Natural killer cell treated with Interleukin-12 subunit alpha and Interleukin-12 subunit beta and Interleukin-15 and Interleukin-18, amount 100 ng/mL, for 72 hours (primary cell): ENCODE measurements at regions not wholly inside any gene's neighbourhood (a gene's known extent, or its start where the extent isn't known, plus 50 kb on each side); places are given as distances from the start of the nearest gene placed in this dataset.

Experiments used
- ATAC-seq, 2 donors: fragments of 150-1000 bp; cut with Tn5 transposase in 1 of 2; sonication (Bioruptor Pico), chemical (Tn5 transposase) in 1 of 2; 2 replicates each; pipeline ENCODE4 v1.10.0; 2021
- DNase-seq: peaks from one replicate; pipeline ENCODE4 v3.0.0; 2022; ENCODE audit warnings: low spot score
- H3K27ac Mint-ChIP-seq, 2 donors: 1 replicate in 1 of 2; 2 replicates in 1 of 2; pipeline ENCODE4 v1.8.0; 2022; ENCODE audit warnings: mixed read lengths in 2 of 2, mild to moderate bottlenecking in 1 of 2, moderate library complexity in 1 of 2
- H3K27me3 Mint-ChIP-seq, 2 donors: 1 replicate in 1 of 2; 2 replicates in 1 of 2; pipeline ENCODE4 v1.8.0; 2022; ENCODE audit warnings: mixed read lengths in 2 of 2
- H3K36me3 Mint-ChIP-seq: one replicate; pipeline ENCODE4 v1.8.0; 2022; ENCODE audit warnings: mixed read lengths
- H3K4me1 Mint-ChIP-seq, 2 donors: 1 replicate in 1 of 2; 2 replicates in 1 of 2; pipeline ENCODE4 v1.8.0; 2022; ENCODE audit warnings: low read depth in 2 of 2, mixed read lengths in 2 of 2, mild to moderate bottlenecking in 1 of 2
- H3K4me3 Mint-ChIP-seq: one replicate; pipeline ENCODE4 v1.8.0; 2022; ENCODE audit warnings: mixed read lengths
- H3K9me3 Mint-ChIP-seq: 2 replicates; pipeline ENCODE4 v1.8.0; 2022; ENCODE audit warnings: mixed read lengths

DNA sequence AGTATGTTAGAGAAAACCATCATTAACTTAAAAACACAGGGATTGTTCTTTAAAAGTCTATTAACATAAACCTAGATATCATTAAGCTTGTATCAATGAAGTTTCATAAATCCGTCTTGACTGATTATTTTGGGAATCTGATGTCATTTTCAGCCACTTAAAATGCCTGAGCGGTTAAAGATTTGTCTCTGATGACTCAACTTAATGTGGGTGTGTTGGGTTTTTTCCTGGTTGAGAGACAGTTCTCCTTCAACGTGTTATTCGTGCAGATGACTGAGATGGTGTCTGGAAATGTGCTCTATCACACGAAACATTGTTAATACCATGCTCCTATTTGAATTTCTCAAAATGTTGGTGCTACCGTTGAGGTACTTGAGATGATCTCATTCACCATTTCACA, 227.3 kb upstream of the TENM3 start:
- Mint-ChIP-seq H3K4me1 (peaks cover 0 to 15% of the 10 kb centered on the region in 2 donors), H3K36me3 (no peaks in the 10 kb centered on the region), H3K27me3 (no peaks in the 10 kb centered on the region), H3K27ac (peak overlapping the region in 1 of 2 donors; percentile 25), H3K9me3 (peaks cover 9% of the 10 kb centered on the region), H3K4me3 (peak overlapping the region; percentile 25)
- no peak for DNase-seq
- no peak for ATAC-seq

DNA sequence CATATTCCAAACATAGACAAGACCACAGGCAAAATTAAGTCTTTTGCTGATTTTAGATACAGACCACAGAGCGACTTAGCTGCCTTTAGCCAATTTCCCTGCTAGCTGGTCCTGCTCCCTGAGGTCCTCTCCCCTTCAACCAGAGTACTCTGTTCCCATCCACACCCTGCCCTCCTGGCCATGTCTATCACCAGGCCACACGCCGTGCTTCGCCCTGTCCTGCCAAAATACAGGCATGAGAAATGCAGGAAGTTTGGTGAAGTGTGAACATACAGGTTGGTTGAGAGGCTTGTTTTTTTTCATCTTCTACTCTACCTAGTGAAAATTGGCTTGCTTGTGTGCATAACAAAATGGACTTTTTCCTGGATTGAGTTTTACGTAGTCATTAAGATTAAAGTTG, 226.2 kb upstream of the TENM3 start:
- Mint-ChIP-seq H3K9me3 (peaks cover 9% of the 10 kb centered on the region), H3K36me3 (no peaks in the 10 kb centered on the region), H3K4me3 (no peak overlapping the region), H3K27me3 (no peaks in the 10 kb centered on the region), H3K4me1 (peaks cover 0 to 15% of the 10 kb centered on the region in 2 donors), H3K27ac (peak overlapping the region in 1 of 2 donors; percentile 31)
- DNase-seq (no peak), ATAC-seq (no peak)

DNA sequence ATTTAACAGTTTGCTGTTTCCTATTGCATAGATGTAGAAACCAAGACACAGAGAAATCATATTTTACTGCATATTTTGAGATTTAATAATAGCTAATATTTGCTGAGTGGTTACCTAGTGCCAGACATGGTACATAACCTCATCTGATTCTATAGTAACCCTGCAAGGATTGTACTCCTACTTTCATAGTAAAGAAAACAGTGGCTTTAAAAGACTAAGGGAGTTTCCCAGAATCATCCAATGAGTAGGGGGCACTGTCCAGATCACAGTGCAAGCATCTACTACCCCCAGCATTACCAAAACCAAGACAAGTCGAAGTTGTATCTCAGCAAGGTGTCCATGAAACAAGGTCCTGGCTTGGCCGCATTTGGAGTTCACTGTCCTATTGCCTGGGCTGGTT, 224.5 kb upstream of the TENM3 start:
- ATAC-seq = no peak
- no peak for DNase-seq
- no peaks in the 10 kb centered on the region for H3K36me3 Mint-ChIP-seq

DNA sequence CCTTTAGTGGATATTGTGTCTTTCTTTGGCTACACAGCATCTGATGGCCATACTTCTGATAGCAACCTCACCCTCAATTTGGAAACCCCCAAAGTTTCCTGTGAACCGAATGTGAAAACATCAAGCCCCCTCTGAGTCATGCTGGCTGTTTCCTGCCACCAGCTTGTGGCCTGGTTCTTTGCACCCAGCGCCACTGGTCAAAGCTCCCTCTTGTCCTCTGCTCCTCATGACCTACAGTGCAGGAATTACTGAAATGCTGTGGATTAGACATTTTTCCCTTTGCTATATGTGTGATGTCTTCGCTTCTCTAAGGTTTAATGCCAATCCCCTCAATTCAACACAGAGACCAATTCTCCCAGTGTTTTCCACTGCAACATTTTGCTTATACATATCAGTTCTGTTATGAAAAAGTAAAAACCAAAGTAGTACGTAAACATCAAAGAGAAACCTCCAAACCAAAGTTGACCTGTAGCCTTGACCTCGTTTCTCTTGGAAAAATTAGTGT, 224.0 kb upstream of the TENM3 start:
- H3K27me3 Mint-ChIP-seq = no peaks in the 10 kb centered on the region
- ATAC-seq (peak; percentile 70 to 88), DNase-seq (no peak)
- H3K36me3 Mint-ChIP-seq = no peaks in the 10 kb centered on the region
- peaks cover 0 to 15% of the 10 kb centered on the region in 2 donors for H3K4me1 Mint-ChIP-seq
- peak overlapping the region; percentile 50 for H3K4me3 Mint-ChIP-seq
- peaks cover 9% of the 10 kb centered on the region for H3K9me3 Mint-ChIP-seq
- peak overlapping the region in 1 of 2 donors; percentile 74 for H3K27ac Mint-ChIP-seq

More for the DNA sequence above, 224.5 kb upstream of the TENM3 start:
- Mint-ChIP-seq H3K27me3 (no peaks in the 10 kb centered on the region), H3K4me3 (peak overlapping the region; percentile 50), H3K4me1 (peaks cover 0 to 15% of the 10 kb centered on the region in 2 donors), H3K9me3 (peaks cover 9% of the 10 kb centered on the region), H3K27ac (peak overlapping the region in 1 of 2 donors; percentile 74)

DNA sequence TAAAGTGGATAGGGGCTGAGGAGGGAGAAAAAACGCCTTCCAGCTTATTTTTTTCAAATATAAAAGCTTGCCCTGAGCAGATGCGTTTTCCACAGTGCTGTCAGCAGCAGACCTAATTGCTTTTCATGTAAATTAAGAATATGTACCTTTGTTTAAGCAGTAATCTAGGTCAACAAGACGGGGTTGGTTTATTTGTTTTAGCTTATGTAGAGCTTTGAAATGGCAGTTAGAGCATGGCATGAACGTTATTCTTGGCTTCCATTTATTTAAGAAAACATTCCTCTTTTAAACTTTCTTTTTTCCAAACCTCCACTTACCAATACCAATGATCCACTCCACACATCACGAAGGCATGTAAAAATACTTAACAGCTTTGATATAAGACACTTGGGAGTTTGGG, 220.3 kb upstream of the TENM3 start:
- ATAC-seq (no peak), DNase-seq (no peak)
- Mint-ChIP-seq H3K9me3 (peaks cover 13% of the 10 kb centered on the region), H3K36me3 (peaks cover 9% of the 10 kb centered on the region), H3K27me3 (no peaks in the 10 kb centered on the region), H3K4me3 (no peak overlapping the region), H3K4me1 (peaks cover 0 to 10% of the 10 kb centered on the region in 2 donors), H3K27ac (no peak overlapping the region)

DNA sequence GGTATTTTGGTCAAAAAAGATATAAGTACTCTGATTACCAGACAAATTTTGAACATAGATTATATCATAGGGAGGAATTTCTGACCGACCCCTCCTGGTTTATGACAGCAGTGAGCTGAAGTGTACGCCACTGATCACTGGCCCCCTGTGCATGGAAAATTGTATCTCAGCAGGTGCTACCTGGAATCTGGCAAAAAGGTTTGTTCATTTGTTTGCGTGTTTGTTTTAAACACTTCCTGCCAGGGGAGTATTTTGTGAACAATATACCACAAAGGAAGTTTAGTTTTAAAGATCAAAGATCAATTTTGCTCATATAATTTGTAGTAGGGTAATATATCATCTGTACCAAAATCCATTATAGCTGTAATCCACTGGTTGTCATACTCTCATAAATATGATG, 219.7 kb upstream of the TENM3 start:
- peaks cover 9% of the 10 kb centered on the region for H3K36me3 Mint-ChIP-seq
- H3K4me3 Mint-ChIP-seq = no peak overlapping the region
- no peak overlapping the region for H3K27ac Mint-ChIP-seq
- DNase-seq (no peak), ATAC-seq (no peak)
- H3K27me3 Mint-ChIP-seq = no peaks in the 10 kb centered on the region
- H3K9me3 Mint-ChIP-seq = peaks cover 13% of the 10 kb centered on the region
- H3K4me1 Mint-ChIP-seq = peaks cover 0 to 10% of the 10 kb centered on the region in 2 donors

DNA sequence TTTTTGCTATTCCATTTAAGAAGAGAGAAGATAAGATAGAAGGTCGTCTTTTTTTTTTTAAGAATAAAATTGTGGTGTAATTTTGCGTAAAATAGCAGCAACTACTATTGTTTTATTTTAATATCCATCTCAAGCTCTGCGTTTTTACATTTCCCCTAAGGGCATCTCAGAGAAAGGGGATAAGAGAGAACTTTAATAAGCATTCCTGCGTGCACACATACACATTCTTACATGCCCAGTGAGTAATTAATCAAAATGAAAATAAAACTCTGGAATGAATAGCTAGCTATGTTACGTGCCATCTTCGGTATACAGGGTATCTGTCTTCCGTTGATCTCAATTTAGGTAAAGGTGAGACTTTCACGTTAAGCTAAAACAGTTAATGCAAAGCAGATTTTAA, 200.3 kb upstream of the TENM3 start:
- Mint-ChIP-seq H3K27me3 (no peaks in the 10 kb centered on the region), H3K4me3 (no peak overlapping the region), H3K36me3 (no peaks in the 10 kb centered on the region), H3K27ac (no peak overlapping the region), H3K9me3 (peaks cover 15% of the 10 kb centered on the region), H3K4me1 (no peaks in the 10 kb centered on the region)
- no peak for ATAC-seq
- no peak for DNase-seq

DNA sequence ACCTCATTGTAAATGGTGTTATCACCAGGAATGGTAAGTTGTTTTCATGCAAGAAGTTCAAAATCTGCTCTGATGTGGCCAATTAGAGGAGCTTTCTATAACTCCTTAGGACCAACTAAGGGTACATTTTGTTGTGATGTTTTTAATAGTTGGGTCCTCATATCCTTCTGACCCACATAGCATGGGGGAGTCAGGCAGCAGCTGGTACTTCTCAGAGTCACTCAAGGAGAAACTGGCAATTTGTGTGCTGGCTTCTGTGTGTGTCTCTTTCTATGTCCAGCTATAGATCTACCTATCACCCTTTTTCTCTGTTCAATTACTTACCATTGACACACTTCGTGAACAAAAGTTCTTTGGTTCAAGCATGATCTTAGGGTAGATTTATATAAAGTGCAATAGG, 194.3 kb upstream of the TENM3 start:
- H3K4me1 Mint-ChIP-seq = no peaks in the 10 kb centered on the region
- no peak overlapping the region for H3K4me3 Mint-ChIP-seq
- ATAC-seq (no peak), DNase-seq (no peak)
- H3K36me3 Mint-ChIP-seq = no peaks in the 10 kb centered on the region
- no peaks in the 10 kb centered on the region for H3K27me3 Mint-ChIP-seq
- H3K27ac Mint-ChIP-seq = no peak overlapping the region
- H3K9me3 Mint-ChIP-seq = peaks cover 3% of the 10 kb centered on the region

DNA sequence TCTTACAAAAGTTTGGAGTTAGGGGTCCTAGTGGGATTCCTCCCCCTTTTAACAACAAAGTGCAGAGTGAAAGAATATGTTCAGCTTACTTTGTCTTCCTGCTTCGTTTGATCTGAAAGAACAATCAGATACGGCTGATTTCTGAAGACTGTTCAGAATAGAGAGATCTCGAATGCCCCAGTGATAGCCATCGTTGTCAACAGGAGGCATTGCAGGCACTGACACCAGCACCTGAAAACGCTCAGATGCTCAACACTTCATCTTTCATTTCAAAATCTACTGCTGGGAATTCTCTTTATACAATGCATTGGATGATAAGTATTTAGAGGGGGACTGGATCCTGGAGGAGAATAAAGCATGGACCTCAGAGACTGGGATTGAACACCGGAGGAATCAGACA, 186.3 kb upstream of the TENM3 start:
- H3K36me3 Mint-ChIP-seq = no peaks in the 10 kb centered on the region
- ATAC-seq (no peak), DNase-seq (no peak)
- H3K27me3 Mint-ChIP-seq = no peaks in the 10 kb centered on the region
- peaks cover 4% of the 10 kb centered on the region for H3K9me3 Mint-ChIP-seq
- H3K4me1 Mint-ChIP-seq = no peaks in the 10 kb centered on the region
- H3K27ac Mint-ChIP-seq = no peak overlapping the region
- H3K4me3 Mint-ChIP-seq = no peak overlapping the region

DNA sequence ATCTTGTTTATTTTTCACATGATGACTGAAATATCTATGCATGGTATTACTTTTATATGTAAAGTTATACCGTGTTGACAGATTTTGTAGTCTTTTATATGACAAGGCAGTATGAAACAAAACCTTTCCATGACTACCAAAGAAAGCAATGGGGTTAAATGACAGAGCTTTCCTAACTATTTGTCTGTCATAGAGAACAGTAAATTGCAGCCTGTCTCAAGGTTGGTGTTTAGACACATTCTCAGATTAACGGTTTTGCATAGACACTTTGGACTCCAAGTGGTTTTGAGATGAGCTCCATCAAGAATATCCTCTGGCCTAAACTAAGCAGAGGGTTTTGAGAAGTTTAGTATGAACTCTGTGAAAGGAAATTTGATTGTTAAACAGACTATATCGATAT, 180.7 kb upstream of the TENM3 start:
- H3K36me3 Mint-ChIP-seq = no peaks in the 10 kb centered on the region
- no peak overlapping the region for H3K4me3 Mint-ChIP-seq
- H3K9me3 Mint-ChIP-seq = no peaks in the 10 kb centered on the region
- H3K27ac Mint-ChIP-seq = no peak overlapping the region
- H3K4me1 Mint-ChIP-seq = no peaks in the 10 kb centered on the region
- no peak for DNase-seq
- ATAC-seq = no peak
- H3K27me3 Mint-ChIP-seq = no peaks in the 10 kb centered on the region

DNA sequence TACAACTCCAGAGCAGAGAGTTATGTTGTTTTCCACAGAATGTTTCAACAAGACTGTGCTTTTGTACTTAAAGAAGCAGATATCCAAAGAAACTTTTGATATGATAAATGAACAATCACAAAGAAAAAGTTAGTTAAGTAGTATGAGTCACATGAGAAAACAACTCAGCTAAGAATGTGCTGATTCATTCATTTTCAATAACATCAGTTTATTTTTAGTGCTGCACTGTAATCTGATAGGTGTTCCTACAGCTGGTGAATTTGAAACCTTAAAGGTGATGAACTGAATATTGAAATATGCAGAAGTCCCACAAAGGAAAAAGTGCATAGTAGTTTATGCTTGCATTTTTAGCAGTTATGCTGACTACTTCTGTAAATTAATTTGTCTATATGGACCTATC, 180.3 kb upstream of the TENM3 start:
- Mint-ChIP-seq H3K9me3 (no peaks in the 10 kb centered on the region), H3K4me3 (no peak overlapping the region), H3K27ac (no peak overlapping the region), H3K4me1 (no peaks in the 10 kb centered on the region), H3K27me3 (no peaks in the 10 kb centered on the region), H3K36me3 (no peaks in the 10 kb centered on the region)
- ATAC-seq (no peak), DNase-seq (no peak)

DNA sequence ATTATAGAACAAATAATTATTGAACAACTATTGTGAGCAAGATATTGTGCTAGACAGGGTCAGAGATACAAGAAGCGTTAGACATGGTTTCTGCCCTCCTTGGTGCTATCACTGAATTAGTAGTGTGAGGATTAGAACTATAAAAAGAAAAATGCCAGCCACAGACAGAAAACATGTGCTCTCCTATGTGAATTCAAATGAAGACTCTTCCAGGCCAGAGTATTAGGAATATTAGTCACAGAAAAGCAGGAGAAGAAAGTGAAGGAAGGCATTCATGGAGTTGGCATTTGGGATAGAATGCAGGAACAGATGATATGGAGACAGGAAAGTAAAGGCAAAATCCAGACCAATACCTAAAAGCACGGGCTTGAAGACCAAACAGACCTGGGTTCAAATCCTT, 179.6 kb upstream of the TENM3 start:
- no peak for DNase-seq
- Mint-ChIP-seq H3K4me3 (no peak overlapping the region), H3K27ac (no peak overlapping the region), H3K36me3 (no peaks in the 10 kb centered on the region), H3K4me1 (no peaks in the 10 kb centered on the region), H3K27me3 (no peaks in the 10 kb centered on the region), H3K9me3 (no peaks in the 10 kb centered on the region)
- no peak for ATAC-seq

DNA sequence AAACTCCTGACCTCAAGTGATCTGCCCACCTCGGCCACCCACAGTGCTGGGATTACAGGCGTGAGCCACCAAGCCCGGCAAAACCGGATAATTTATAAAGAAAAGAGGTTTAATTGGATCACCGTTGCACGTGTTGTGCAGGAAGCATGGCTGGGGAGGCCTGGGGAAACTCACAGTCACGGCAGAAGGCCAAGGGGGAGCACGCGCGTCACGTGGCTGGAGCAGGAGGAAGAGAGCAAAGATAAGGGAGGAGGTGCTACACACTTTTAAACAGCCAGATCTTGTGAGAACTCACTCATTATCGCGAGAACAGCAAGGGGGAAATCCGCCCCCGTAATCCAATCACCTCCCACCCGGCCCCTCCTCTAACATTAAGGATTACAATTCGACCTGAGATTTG, 177.9 kb upstream of the TENM3 start:
- Mint-ChIP-seq H3K4me1 (no peaks in the 10 kb centered on the region), H3K36me3 (no peaks in the 10 kb centered on the region), H3K27me3 (no peaks in the 10 kb centered on the region), H3K9me3 (peaks cover 6% of the 10 kb centered on the region), H3K4me3 (no peak overlapping the region), H3K27ac (no peak overlapping the region)
- ATAC-seq (no peak), DNase-seq (no peak)

DNA sequence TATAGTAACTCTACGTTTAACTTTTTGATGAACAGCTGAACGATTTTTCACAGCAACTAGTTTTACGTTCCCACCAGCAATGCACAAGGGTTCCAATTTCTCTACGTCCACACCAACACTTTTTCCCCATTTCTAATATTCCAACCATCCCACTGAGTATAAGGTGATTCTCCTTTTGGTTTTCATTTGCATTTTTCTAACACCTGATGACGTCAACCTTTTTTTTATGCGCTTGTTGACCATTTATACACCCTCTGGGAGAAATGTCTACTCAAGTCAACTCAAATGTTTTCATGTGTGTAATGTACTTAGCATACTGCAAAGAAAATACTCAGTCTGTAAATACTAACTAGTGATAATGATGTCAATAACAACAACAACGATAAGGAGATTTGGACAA, 177.2 kb upstream of the TENM3 start:
- no peak overlapping the region for H3K4me3 Mint-ChIP-seq
- H3K9me3 Mint-ChIP-seq = peaks cover 6% of the 10 kb centered on the region
- H3K4me1 Mint-ChIP-seq = no peaks in the 10 kb centered on the region
- H3K36me3 Mint-ChIP-seq = no peaks in the 10 kb centered on the region
- H3K27ac Mint-ChIP-seq = no peak overlapping the region
- no peaks in the 10 kb centered on the region for H3K27me3 Mint-ChIP-seq
- ATAC-seq = no peak
- DNase-seq = no peak

DNA sequence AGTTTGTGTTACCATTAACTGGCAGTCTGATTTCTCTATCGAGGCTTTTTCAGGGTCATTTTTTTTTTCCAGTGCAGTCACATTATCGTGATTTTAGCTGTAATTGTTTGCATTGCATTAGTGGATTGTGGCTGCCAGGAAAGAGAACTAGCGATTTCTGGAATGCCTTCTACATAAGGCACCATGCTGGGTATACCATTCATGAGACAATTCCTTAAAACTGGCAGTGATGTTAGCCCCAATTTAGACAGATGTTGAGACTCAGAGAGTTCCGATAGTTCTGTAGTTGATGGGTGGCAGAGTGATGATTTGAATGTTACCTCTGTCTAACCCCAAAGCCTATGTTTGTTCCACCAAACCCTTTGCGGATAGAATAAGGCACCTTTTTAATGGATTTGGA, 175.4 kb upstream of the TENM3 start:
- no peaks in the 10 kb centered on the region for H3K27me3 Mint-ChIP-seq
- ATAC-seq (no peak), DNase-seq (no peak)
- H3K36me3 Mint-ChIP-seq = no peaks in the 10 kb centered on the region
- H3K9me3 Mint-ChIP-seq = peaks cover 10% of the 10 kb centered on the region
- H3K4me1 Mint-ChIP-seq = no peaks in the 10 kb centered on the region
- no peak overlapping the region for H3K27ac Mint-ChIP-seq
- no peak overlapping the region for H3K4me3 Mint-ChIP-seq
